Naive thymus-derived CD4-positive, alpha-beta T cell (primary cell): ENCODE measurements at regions not wholly inside any gene's neighbourhood (a gene's known extent, or its start where the extent isn't known, plus 50 kb on each side); places are given as distances from the start of the nearest gene placed in this dataset.

Source experiments
- ATAC-seq: fragments of 150-1000 bp; cut with Tn5 transposase; 2 replicates; pipeline ENCODE4 v1.10.0; 2021; ENCODE audit warnings: mild to moderate bottlenecking, moderate library complexity
- CTCF ChIA-PET: fragments of 350-600 bp; sonication (Branson Sonifier 250); formaldehyde crosslinking; loops from one replicate; lab custom pipeline; 2021; ENCODE audit warnings: antibody characterized with exemption; lab: Charles Lee
- POLR2A ChIA-PET: fragments of 350-600 bp; sonication (Branson Sonifier 250); formaldehyde crosslinking; loops from one replicate; lab custom pipeline; 2021; ENCODE audit warnings: antibody characterized with exemption, inconsistent platforms; lab: Charles Lee
- DNase-seq, 9 donors: peaks; one replicate each; pipeline versions ENCODE4 v3.0.0 to v3.0.0-alpha.2; 2020 to 2022; ENCODE audit warnings: mixed read lengths in 1 of 9
- H3K27ac ChIP-seq: one replicate; pipeline ENCODE4 v1.7.0; 2013; ENCODE audit warnings: mild to moderate bottlenecking, low read depth, low read length, moderate library complexity
- H3K27me3 ChIP-seq, 2 donors: one replicate each; pipeline ENCODE4 v1.7.0; 2013; ENCODE audit warnings: low read length in 2 of 2, mild to moderate bottlenecking in 2 of 2, moderate library complexity in 2 of 2; ENCODE audit not compliant: control insufficient read depth in 2 of 2, insufficient read depth in 2 of 2
- H3K36me3 ChIP-seq, 3 experiments: 1 replicate in 2 of 3; 2 replicates in 1 of 3; pipeline ENCODE4 v1.7.0; 2013; ENCODE audit warnings: low read length in 3 of 3, mild to moderate bottlenecking in 3 of 3, moderate library complexity in 1 of 3; ENCODE audit not compliant: insufficient read depth in 3 of 3, control insufficient read depth in 2 of 3
- H3K4me1 ChIP-seq, 2 donors: one replicate each; pipeline ENCODE4 v1.7.0; 2013; ENCODE audit warnings: low read length in 2 of 2, mild to moderate bottlenecking in 2 of 2, moderate library complexity in 1 of 2; ENCODE audit not compliant: control insufficient read depth in 2 of 2, insufficient read depth in 2 of 2
- H3K4me3 ChIP-seq: 2 replicates; pipeline ENCODE4 v1.7.0; 2013; ENCODE audit warnings: mild to moderate bottlenecking, low read length
- H3K9me3 ChIP-seq, 3 experiments: 1 replicate in 2 of 3; 2 replicates in 1 of 3; pipeline ENCODE4 v1.7.0; 2013; ENCODE audit warnings: low read length in 3 of 3; ENCODE audit not compliant: control insufficient read depth in 2 of 3
- H3K27ac Mint-ChIP-seq, 9 donors: one replicate each; pipeline ENCODE4 v1.8.0; 2020 to 2022; ENCODE audit warnings: mixed read lengths in 9 of 9, mild to moderate bottlenecking in 8 of 9, moderate library complexity in 5 of 9, inconsistent platforms in 2 of 9
- H3K27me3 Mint-ChIP-seq, 5 donors: one replicate each; pipeline ENCODE4 v1.8.0; 2021 to 2022; ENCODE audit warnings: mixed read lengths in 5 of 5, mild to moderate bottlenecking in 1 of 5
- H3K36me3 Mint-ChIP-seq, 5 donors: one replicate each; pipeline ENCODE4 v1.8.0; 2020 to 2022; ENCODE audit warnings: mixed read lengths in 5 of 5, mild to moderate bottlenecking in 3 of 5, inconsistent platforms in 1 of 5
- H3K4me1 Mint-ChIP-seq, 7 donors: one replicate each; pipeline ENCODE4 v1.8.0; 2020 to 2022; ENCODE audit warnings: mixed read lengths in 7 of 7, mild to moderate bottlenecking in 3 of 7, inconsistent platforms in 1 of 7
- H3K4me3 Mint-ChIP-seq, 10 donors: one replicate each; pipeline ENCODE4 v1.8.0; 2020 to 2022; ENCODE audit warnings: mild to moderate bottlenecking in 10 of 10, mixed read lengths in 10 of 10, moderate library complexity in 6 of 10, inconsistent platforms in 2 of 10
- H3K9me3 Mint-ChIP-seq, 11 donors: one replicate each; pipeline ENCODE4 v1.8.0; 2020 to 2022; ENCODE audit warnings: mixed read lengths in 11 of 11, mild to moderate bottlenecking in 4 of 11, inconsistent platforms in 1 of 11, moderate library complexity in 1 of 11
- intact Hi-C, 2 donors: fragments of 100-400 bp; cut with micrococcal nuclease; formaldehyde crosslinking; loops; one replicate each; pipeline ENCODE4 v1.15.1; 2023

DNA sequence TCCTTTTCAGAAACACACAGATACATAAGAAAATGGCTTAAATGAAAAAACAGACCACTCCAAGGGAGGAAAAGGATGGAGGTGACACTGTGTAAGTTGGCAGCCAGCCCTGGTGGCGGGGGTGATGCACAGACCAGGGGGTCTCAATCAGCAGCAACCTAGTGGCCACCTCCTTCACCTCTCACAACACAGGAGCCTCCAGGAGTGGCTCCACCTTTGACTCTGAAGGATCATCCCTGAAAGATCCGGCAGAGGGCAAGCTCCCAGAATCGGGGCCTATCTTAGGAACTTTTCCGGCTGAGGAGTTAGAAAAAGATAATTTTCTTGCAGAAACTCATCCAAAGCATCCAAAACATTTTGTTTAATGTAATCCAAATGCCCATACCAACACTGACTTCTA, 51.2 kb upstream of the SMYD2 start:
- ChIA-PET POLR2A (no interaction called here), CTCF (interaction anchor here (1.1 kb wide), 1 partner anchor 31 kb away, joined by 3 read pairs; no protein-coding TSS in a partner anchor)
- no peaks in the 10 kb centered on the region for H3K27me3 ChIP-seq
- H3K4me1 ChIP-seq: no peaks in the 10 kb centered on the region
- H3K36me3 ChIP-seq: no peaks in the 10 kb centered on the region
- no peak overlapping the region for H3K4me3 ChIP-seq
- DNase-seq (no peak), ATAC-seq (no peak)
- no peaks in the 10 kb centered on the region for H3K9me3 ChIP-seq
- H3K27ac ChIP-seq: no peak overlapping the region
- H3K27ac Mint-ChIP-seq: no peak overlapping the region
- H3K36me3 Mint-ChIP-seq: no peaks in the 10 kb centered on the region
- intact Hi-C loops: no loop called here
- peaks cover 0 to 1% (median 0%) of the 10 kb centered on the region in 11 donors for H3K9me3 Mint-ChIP-seq
- H3K4me1 Mint-ChIP-seq: peaks cover 0 to 5% (median 0%) of the 10 kb centered on the region in 7 donors
- H3K27me3 Mint-ChIP-seq: peaks cover 5 to 49% (median 14%) of the 10 kb centered on the region in 5 donors
- H3K4me3 Mint-ChIP-seq: no peak overlapping the region
